A673 (cell line): ENCODE measurements at regions not wholly inside any gene's neighbourhood (a gene's known extent, or its start where the extent isn't known, plus 50 kb on each side); places are given as distances from the start of the nearest gene placed in this dataset.

Experiments used
- EZH2 ChIP-seq: fragments of 200-600 bp; sonication (generic); IDR thresholded peaks from 2 replicates; pipeline ENCODE4 v1.6.1; 2017; ENCODE audit warnings: borderline replicate concordance, low read depth, mild to moderate bottlenecking, mixed read lengths, antibody characterized with exemption, low read length; ENCODE audit not compliant: poor library complexity, severe bottlenecking
- TF ChIP-seq, protein P1 (sequence below): fragments of 300-800, 200-600 bp; sonication (generic); conservative IDR thresholded peaks from 2 replicates; pipeline ENCODE4 v1.5.1; 2017; ENCODE audit warnings: low read depth, mild to moderate bottlenecking, antibody characterized with exemption, low read length, moderate library complexity, mixed read lengths

DNA sequence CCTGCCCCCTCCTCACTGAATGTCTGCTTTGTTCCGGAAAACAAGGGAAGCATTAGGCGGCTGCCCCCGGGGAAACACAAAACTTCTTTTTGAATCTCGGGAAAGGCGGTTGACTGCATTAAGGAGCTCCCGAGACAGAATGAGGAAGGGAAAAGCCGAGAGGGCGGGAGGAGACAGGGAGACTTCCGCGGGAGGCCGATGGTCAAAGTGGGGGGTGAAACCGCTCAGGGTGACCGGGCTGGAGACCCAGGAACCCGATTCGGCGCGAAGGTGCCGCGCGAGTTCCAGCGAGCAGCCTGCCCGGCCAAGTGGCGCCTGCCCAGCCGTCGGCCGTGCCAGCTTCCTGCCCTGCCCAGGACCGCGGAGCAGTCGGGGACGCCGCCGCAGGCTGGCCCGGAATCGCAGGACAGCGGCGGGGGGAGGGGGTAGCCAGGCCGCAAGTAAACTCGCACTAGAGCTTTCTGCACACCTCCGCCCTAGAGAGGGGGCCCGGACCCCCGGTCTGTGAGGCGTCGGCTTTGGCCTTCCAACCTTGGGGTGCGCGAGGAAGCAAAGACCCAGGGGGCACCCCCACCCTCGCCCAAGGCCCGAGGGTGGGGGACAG is 55.1 kb upstream of the BCOR start:
- TF ChIP-seq, protein P1, sequence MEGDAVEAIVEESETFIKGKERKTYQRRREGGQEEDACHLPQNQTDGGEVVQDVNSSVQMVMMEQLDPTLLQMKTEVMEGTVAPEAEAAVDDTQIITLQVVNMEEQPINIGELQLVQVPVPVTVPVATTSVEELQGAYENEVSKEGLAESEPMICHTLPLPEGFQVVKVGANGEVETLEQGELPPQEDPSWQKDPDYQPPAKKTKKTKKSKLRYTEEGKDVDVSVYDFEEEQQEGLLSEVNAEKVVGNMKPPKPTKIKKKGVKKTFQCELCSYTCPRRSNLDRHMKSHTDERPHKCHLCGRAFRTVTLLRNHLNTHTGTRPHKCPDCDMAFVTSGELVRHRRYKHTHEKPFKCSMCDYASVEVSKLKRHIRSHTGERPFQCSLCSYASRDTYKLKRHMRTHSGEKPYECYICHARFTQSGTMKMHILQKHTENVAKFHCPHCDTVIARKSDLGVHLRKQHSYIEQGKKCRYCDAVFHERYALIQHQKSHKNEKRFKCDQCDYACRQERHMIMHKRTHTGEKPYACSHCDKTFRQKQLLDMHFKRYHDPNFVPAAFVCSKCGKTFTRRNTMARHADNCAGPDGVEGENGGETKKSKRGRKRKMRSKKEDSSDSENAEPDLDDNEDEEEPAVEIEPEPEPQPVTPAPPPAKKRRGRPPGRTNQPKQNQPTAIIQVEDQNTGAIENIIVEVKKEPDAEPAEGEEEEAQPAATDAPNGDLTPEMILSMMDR: no peak
- TF ChIP-seq EZH2: no peak
